Body of pancreas (tissue), 4 donors: ENCODE measurements at regions not wholly inside any gene's neighbourhood (a gene's known extent, or its start where the extent isn't known, plus 50 kb on each side); places are given as distances from the start of the nearest gene placed in this dataset.

Experiments
- CTCF ChIP-seq, 7 experiments: fragments of 450-650 bp in 4 of 7; fragments of 200-600 bp in 3 of 7; sonication (generic) in 3 of 7; IDR thresholded peaks; one replicate each; pipeline ENCODE4 v1.5.1; 2016 to 2019; ENCODE audit warnings: antibody characterized with exemption in 7 of 7
- POLR2A ChIP-seq, 3 donors: fragments of 450-650 bp; IDR thresholded peaks; one replicate each; pipeline ENCODE4 v1.6.1; 2016; ENCODE audit warnings: antibody characterized with exemption in 3 of 3, mild to moderate bottlenecking in 2 of 3

GRCh38 chr14:55849833-55850232 lies 268.4 kb upstream of the PELI2 start:
- no peak for TF ChIP-seq CTCF (IDR thresholded peaks at IDR 0.05)
- TF ChIP-seq POLR2A (IDR thresholded peaks at IDR 0.05) = no peak
